AG04449 (cell line): ENCODE measurements at regions not wholly inside any gene's neighbourhood (a gene's known extent, or its start where the extent isn't known, plus 50 kb on each side); places are given as distances from the start of the nearest gene placed in this dataset.

Source experiments
- CTCF ChIA-PET: fragments of 350-600 bp; formaldehyde crosslinking; extraction: SDS; loops from one replicate; lab custom pipeline; 2021; ENCODE audit warnings: antibody characterized with exemption; lab: Yijun Ruan, JAX
- POLR2A ChIA-PET: fragments of 400-600, 350-600 bp; formaldehyde crosslinking; extraction: SDS; loops from one replicate; lab custom pipeline; 2020; ENCODE audit warnings: antibody characterized with exemption, inconsistent platforms; lab: Yijun Ruan, JAX
- DNase-seq: peaks from one replicate; pipeline ENCODE4 v3.0.0-alpha.2; 2010; ENCODE audit warnings: low read depth, low spot score
- H3K4me3 ChIP-seq: 2 replicates; pipeline ENCODE4 v1.5.1; 2011; ENCODE audit warnings: low read depth, mild to moderate bottlenecking, control low read depth, low read length
- CTCF ChIP-seq: IDR thresholded peaks from one replicate; pipeline ENCODE4 v1.5.1; 2011; ENCODE audit warnings: mild to moderate bottlenecking, moderate library complexity, low read length, control low read depth, inconsistent platforms; ENCODE audit not compliant: insufficient read depth; ENCODE audit errors: missing control alignments

- no peak for DNase-seq
- POLR2A ChIA-PET: no interaction called here
- H3K4me3 ChIP-seq: no peak overlapping the region
- CTCF ChIA-PET: no interaction called here
- TF ChIP-seq CTCF: no peak
These were observed 138.9 kb downstream of the MN1 start for GRCh38 chr22:27662359-27663301.

- ChIA-PET POLR2A (no interaction called here), CTCF (no interaction called here)
- no peak for TF ChIP-seq CTCF
- H3K4me3 ChIP-seq: no peak overlapping the region
- no peak for DNase-seq
These were observed 137.7 kb downstream of the MN1 start for GRCh38 chr22:27663812-27664211.

GRCh38 chr22:27666272-27666997, 135.1 kb downstream of the MN1 start:
- no peak for DNase-seq
- POLR2A ChIA-PET: no interaction called here
- CTCF ChIA-PET: interaction anchor here (1.2 kb wide), 1 partner anchor 17 kb away, joined by 4 read pairs; no protein-coding TSS in a partner anchor
- H3K4me3 ChIP-seq: no peak overlapping the region
- TF ChIP-seq CTCF: no peak

- H3K4me3 ChIP-seq: no peak overlapping the region
- ChIA-PET POLR2A (no interaction called here), CTCF (no interaction called here)
- TF ChIP-seq CTCF: no peak
- no peak for DNase-seq
These were observed 134.3 kb downstream of the MN1 start for GRCh38 chr22:27667121-27667843.

GRCh38 chr22:27668828-27669797, 132.4 kb downstream of the MN1 start:
- ChIA-PET POLR2A (no interaction called here), CTCF (no interaction called here)
- DNase-seq: no peak
- no peak overlapping the region for H3K4me3 ChIP-seq
- TF ChIP-seq CTCF: no peak
